Duodenal mucosa (tissue), 2 donors: ENCODE measurements at regions not wholly inside any gene's neighbourhood (a gene's known extent, or its start where the extent isn't known, plus 50 kb on each side); places are given as distances from the start of the nearest gene placed in this dataset.

Experiments
- H3K27ac ChIP-seq: one replicate; pipeline ENCODE4 v1.7.0; 2013; ENCODE audit warnings: low read depth, low read length
- H3K27me3 ChIP-seq, 2 donors: one replicate each; pipeline ENCODE4 v1.7.0; 2013; ENCODE audit warnings: low read length in 2 of 2, control low read depth in 1 of 2; ENCODE audit not compliant: insufficient read depth in 2 of 2, control insufficient read depth in 1 of 2
- H3K36me3 ChIP-seq, 2 donors: one replicate each; pipeline ENCODE4 v1.7.0; 2013; ENCODE audit warnings: low read length in 2 of 2, control low read depth in 1 of 2; ENCODE audit not compliant: insufficient read depth in 2 of 2, control insufficient read depth in 1 of 2
- H3K4me1 ChIP-seq, 2 donors: one replicate each; pipeline ENCODE4 v1.7.0; 2013; ENCODE audit warnings: low read length in 2 of 2, control low read depth in 1 of 2; ENCODE audit not compliant: insufficient read depth in 2 of 2, control insufficient read depth in 1 of 2
- H3K4me3 ChIP-seq, 2 donors: one replicate each; pipeline ENCODE4 v1.7.0; 2013; ENCODE audit warnings: low read length in 2 of 2, low read depth in 1 of 2
- H3K9ac ChIP-seq, 2 donors: one replicate each; pipeline ENCODE4 v1.7.0; 2013; ENCODE audit warnings: low read length in 2 of 2, low read depth in 1 of 2
- H3K9me3 ChIP-seq, 2 donors: one replicate each; pipeline ENCODE4 v1.7.0; 2013; ENCODE audit warnings: low read length in 2 of 2, control low read depth in 1 of 2; ENCODE audit not compliant: control insufficient read depth in 1 of 2

GRCh38 chrY:15593476-15594160, 1069.3 kb downstream of the NLGN4Y start:
- no peaks in the 10 kb centered on the region for H3K27me3 ChIP-seq
- no peak overlapping the region for H3K27ac ChIP-seq
- no peaks in the 10 kb centered on the region for H3K36me3 ChIP-seq
- H3K4me1 ChIP-seq, result no peaks in the 10 kb centered on the region
- H3K9me3 ChIP-seq, result no peaks in the 10 kb centered on the region
- H3K4me3 ChIP-seq, result no peak overlapping the region
- no peak overlapping the region for H3K9ac ChIP-seq

GRCh38 chrY:15594179-15594578, 1069.8 kb downstream of the NLGN4Y start:
- Histone ChIP-seq H3K4me1 (no peaks in the 10 kb centered on the region), H3K9me3 (no peaks in the 10 kb centered on the region), H3K27me3 (no peaks in the 10 kb centered on the region), H3K4me3 (no peak overlapping the region), H3K27ac (no peak overlapping the region), H3K36me3 (no peaks in the 10 kb centered on the region), H3K9ac (no peak overlapping the region)

- H3K27ac ChIP-seq, result no peak overlapping the region
Observed at GRCh38 chrY:15600565-15600964, 1076.2 kb downstream of the NLGN4Y start.

GRCh38 chrY:15624370-15624769, 1100.0 kb downstream of the NLGN4Y start:
- H3K9ac ChIP-seq, result no peak overlapping the region
- H3K4me1 ChIP-seq, result no peaks in the 10 kb centered on the region
- no peak overlapping the region for H3K4me3 ChIP-seq
- no peaks in the 10 kb centered on the region for H3K36me3 ChIP-seq
- H3K9me3 ChIP-seq, result no peaks in the 10 kb centered on the region
- H3K27me3 ChIP-seq, result no peaks in the 10 kb centered on the region
- H3K27ac ChIP-seq, result no peak overlapping the region

More at GRCh38 chrY:15600565-15600964, 1076.2 kb downstream of the NLGN4Y start:
- H3K9me3 ChIP-seq, result no peaks in the 10 kb centered on the region
- no peak overlapping the region for H3K4me3 ChIP-seq
- H3K4me1 ChIP-seq, result no peaks in the 10 kb centered on the region
- no peak overlapping the region for H3K9ac ChIP-seq
- H3K36me3 ChIP-seq, result no peaks in the 10 kb centered on the region
- H3K27me3 ChIP-seq, result no peaks in the 10 kb centered on the region

GRCh38 chrY:15624928-15625327, 1100.6 kb downstream of the NLGN4Y start:
- no peaks in the 10 kb centered on the region for H3K9me3 ChIP-seq
- H3K27me3 ChIP-seq, result no peaks in the 10 kb centered on the region
- H3K4me3 ChIP-seq, result no peak overlapping the region
- H3K27ac ChIP-seq, result no peak overlapping the region
- H3K9ac ChIP-seq, result no peak overlapping the region
- no peaks in the 10 kb centered on the region for H3K4me1 ChIP-seq
- no peaks in the 10 kb centered on the region for H3K36me3 ChIP-seq

GRCh38 chrY:15648198-15648597, 1123.9 kb downstream of the NLGN4Y start:
- no peaks in the 10 kb centered on the region for H3K9me3 ChIP-seq
- H3K36me3 ChIP-seq, result no peaks in the 10 kb centered on the region
- no peak overlapping the region for H3K27ac ChIP-seq
- no peaks in the 10 kb centered on the region for H3K27me3 ChIP-seq
- no peak overlapping the region for H3K4me3 ChIP-seq
- H3K9ac ChIP-seq, result no peak overlapping the region
- no peaks in the 10 kb centered on the region for H3K4me1 ChIP-seq

GRCh38 chrY:15650056-15650455, 1125.7 kb downstream of the NLGN4Y start:
- Histone ChIP-seq H3K4me3 (no peak overlapping the region), H3K9me3 (no peaks in the 10 kb centered on the region), H3K9ac (no peak overlapping the region), H3K27me3 (no peaks in the 10 kb centered on the region), H3K27ac (no peak overlapping the region), H3K4me1 (no peaks in the 10 kb centered on the region), H3K36me3 (no peaks in the 10 kb centered on the region)

GRCh38 chrY:15688531-15688930, 1164.2 kb downstream of the NLGN4Y start:
- Histone ChIP-seq H3K27ac (no peak overlapping the region), H3K36me3 (no peaks in the 10 kb centered on the region), H3K27me3 (no peaks in the 10 kb centered on the region), H3K9ac (no peak overlapping the region), H3K9me3 (no peaks in the 10 kb centered on the region), H3K4me1 (no peaks in the 10 kb centered on the region), H3K4me3 (no peak overlapping the region)

GRCh38 chrY:15689994-15690393, 1165.7 kb downstream of the NLGN4Y start:
- H3K4me3 ChIP-seq, result no peak overlapping the region
- no peaks in the 10 kb centered on the region for H3K36me3 ChIP-seq
- no peak overlapping the region for H3K27ac ChIP-seq
- no peak overlapping the region for H3K9ac ChIP-seq
- no peaks in the 10 kb centered on the region for H3K27me3 ChIP-seq
- no peaks in the 10 kb centered on the region for H3K4me1 ChIP-seq
- H3K9me3 ChIP-seq, result no peaks in the 10 kb centered on the region

- Histone ChIP-seq H3K4me3 (no peak overlapping the region), H3K36me3 (no peaks in the 10 kb centered on the region), H3K27me3 (no peaks in the 10 kb centered on the region)
Observed at GRCh38 chrY:15702131-15702530, 1177.8 kb downstream of the NLGN4Y start.

GRCh38 chrY:15704906-15705305, 1180.6 kb downstream of the NLGN4Y start:
- H3K27me3 ChIP-seq, result no peaks in the 10 kb centered on the region
- H3K4me3 ChIP-seq, result no peak overlapping the region
- H3K36me3 ChIP-seq, result no peaks in the 10 kb centered on the region
- no peak overlapping the region for H3K9ac ChIP-seq
- no peaks in the 10 kb centered on the region for H3K4me1 ChIP-seq
- no peak overlapping the region for H3K27ac ChIP-seq
- H3K9me3 ChIP-seq, result no peaks in the 10 kb centered on the region

More at GRCh38 chrY:15702131-15702530, 1177.8 kb downstream of the NLGN4Y start:
- H3K27ac ChIP-seq, result no peak overlapping the region
- H3K9me3 ChIP-seq, result no peaks in the 10 kb centered on the region
- no peak overlapping the region for H3K9ac ChIP-seq
- H3K4me1 ChIP-seq, result no peaks in the 10 kb centered on the region
